Breast epithelium (tissue), 4 donors: ENCODE measurements at regions not wholly inside any gene's neighbourhood (a gene's known extent, or its start where the extent isn't known, plus 50 kb on each side); places are given as distances from the start of the nearest gene placed in this dataset.
A peak's percentile ranks its signal among the peaks of the same experiment; 100 is the strongest.

ENCODE experiments used
- DNase-seq, 2 donors: peaks; one replicate each; pipeline ENCODE4 v3.0.0-alpha.2; 2019; ENCODE audit warnings: low spot score in 2 of 2
- H3K27ac ChIP-seq, 2 donors: fragments of 200-600 bp; sonication (generic) in 1 of 2; one replicate each; pipeline ENCODE4 v1.5.1; 2016 to 2019; ENCODE audit warnings: mild to moderate bottlenecking in 1 of 2
- H3K27me3 ChIP-seq, 2 donors: fragments of 200-600 bp; sonication (generic) in 1 of 2; one replicate each; pipeline versions ENCODE4 v1.5.1 to v1.6.0; 2017 to 2019; ENCODE audit warnings: control low read depth in 1 of 2, mild to moderate bottlenecking in 1 of 2
- H3K36me3 ChIP-seq: fragments of 200-600 bp; one replicate; pipeline ENCODE4 v1.5.1; 2019
- H3K4me1 ChIP-seq, 2 donors: fragments of 200-600 bp; sonication (generic); one replicate each; pipeline ENCODE4 v1.5.1; 2016 to 2019; ENCODE audit warnings: control low read depth in 1 of 2
- H3K4me3 ChIP-seq, 3 donors: fragments of 200-600 bp; sonication (generic); 1 replicate in 2 of 3; 2 replicates in 1 of 3; pipeline ENCODE4 v1.5.1; 2016 to 2019; ENCODE audit warnings: mild to moderate bottlenecking in 3 of 3, moderate library complexity in 2 of 3
- H3K9me3 ChIP-seq, 2 donors: fragments of 200-600 bp; sonication (generic) in 1 of 2; one replicate each; pipeline ENCODE4 v1.5.1; 2016 to 2019; ENCODE audit warnings: control low read depth in 1 of 2
- CTCF ChIP-seq, 3 donors: fragments of 450-650 bp; IDR thresholded peaks; one replicate each; pipeline ENCODE4 v1.5.1; 2016 to 2017; ENCODE audit warnings: antibody characterized with exemption in 3 of 3, mild to moderate bottlenecking in 3 of 3, moderate library complexity in 3 of 3
- POLR2A ChIP-seq: fragments of 450-650 bp; IDR thresholded peaks from one replicate; pipeline ENCODE4 v1.6.1; 2016; ENCODE audit warnings: antibody characterized with exemption, mild to moderate bottlenecking, moderate library complexity
- POLR2AphosphoS5 ChIP-seq, 3 donors: sonication (generic); formaldehyde crosslinking; IDR thresholded peaks; one replicate each; pipeline ENCODE4 v1.6.1; 2017; ENCODE audit warnings: antibody characterized with exemption in 3 of 3
- intact Hi-C: fragments of 100-400 bp; cut with DNase I; formaldehyde crosslinking; loops from one replicate; pipeline ENCODE4 v1.15.1; 2023; ENCODE audit warnings: low total_unique reads

- intact Hi-C loops = no loop called here
- no peaks in the 10 kb centered on the region for H3K9me3 ChIP-seq
- no peaks in the 10 kb centered on the region for H3K36me3 ChIP-seq
- no peak for TF ChIP-seq POLR2A
- H3K4me3 ChIP-seq = no peak overlapping the region
- DNase-seq = no peak
- no peaks in the 10 kb centered on the region for H3K4me1 ChIP-seq
- H3K27me3 ChIP-seq = no peaks in the 10 kb centered on the region
- H3K27ac ChIP-seq = no peak overlapping the region
Measured at GRCh38 chr3:106823701-106824100, 553.5 kb upstream of the CCDC54 start.

GRCh38 chr3:106824856-106825255 is 552.4 kb upstream of the CCDC54 start:
- H3K27ac ChIP-seq = no peak overlapping the region
- no peaks in the 10 kb centered on the region for H3K27me3 ChIP-seq
- no peaks in the 10 kb centered on the region for H3K4me1 ChIP-seq
- no peaks in the 10 kb centered on the region for H3K36me3 ChIP-seq
- H3K4me3 ChIP-seq = no peak overlapping the region
- no peaks in the 10 kb centered on the region for H3K9me3 ChIP-seq
- no peak for DNase-seq
- intact Hi-C loops = no loop called here
- TF ChIP-seq POLR2AphosphoS5 (IDR thresholded peaks at IDR 0.05) = no peak
- TF ChIP-seq CTCF (IDR thresholded peaks at IDR 0.05) = peak in 1 of 3 donors; percentile 17

DNA sequence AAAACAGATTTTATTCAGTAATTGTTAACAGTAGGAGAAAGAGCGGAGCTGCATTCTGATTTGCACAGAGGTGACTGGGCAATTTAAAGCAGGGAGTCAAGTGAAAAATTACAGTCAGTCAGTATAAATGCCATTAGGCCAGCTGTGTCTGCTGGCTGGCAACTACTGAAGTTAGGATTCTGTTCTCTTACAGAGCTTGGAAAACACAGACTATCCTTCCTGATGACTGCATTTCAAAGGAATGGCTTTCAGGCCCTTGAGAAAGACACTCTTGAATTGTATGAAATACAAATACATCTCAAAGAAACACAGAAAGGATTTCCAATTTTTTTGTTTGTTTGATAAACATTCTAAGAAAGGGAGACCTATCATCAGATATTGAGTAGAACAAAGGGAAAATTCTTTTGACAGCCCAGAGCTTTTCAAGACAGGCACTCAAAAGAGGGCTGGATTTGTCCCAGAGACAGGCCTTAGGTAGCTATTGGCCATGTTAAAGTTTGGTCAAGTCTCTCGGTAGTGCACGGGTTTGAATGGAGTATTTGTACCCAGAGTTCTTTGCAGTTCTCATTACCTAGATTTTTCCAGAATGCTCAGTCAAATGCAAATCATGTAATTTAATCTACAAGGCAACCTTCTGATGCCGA is 551.2 kb upstream of the CCDC54 start:
- H3K27ac ChIP-seq = no peak overlapping the region
- no peaks in the 10 kb centered on the region for H3K27me3 ChIP-seq
- DNase-seq = no peak
- no peaks in the 10 kb centered on the region for H3K4me1 ChIP-seq
- no peaks in the 10 kb centered on the region for H3K36me3 ChIP-seq
- no peak for TF ChIP-seq POLR2AphosphoS5 (IDR thresholded peaks at IDR 0.05)
- no peak for TF ChIP-seq POLR2A
- no peak for TF ChIP-seq CTCF (IDR thresholded peaks at IDR 0.05)
- no peaks in the 10 kb centered on the region for H3K9me3 ChIP-seq
- H3K4me3 ChIP-seq = no peak overlapping the region
- intact Hi-C loops = no loop called here

DNA sequence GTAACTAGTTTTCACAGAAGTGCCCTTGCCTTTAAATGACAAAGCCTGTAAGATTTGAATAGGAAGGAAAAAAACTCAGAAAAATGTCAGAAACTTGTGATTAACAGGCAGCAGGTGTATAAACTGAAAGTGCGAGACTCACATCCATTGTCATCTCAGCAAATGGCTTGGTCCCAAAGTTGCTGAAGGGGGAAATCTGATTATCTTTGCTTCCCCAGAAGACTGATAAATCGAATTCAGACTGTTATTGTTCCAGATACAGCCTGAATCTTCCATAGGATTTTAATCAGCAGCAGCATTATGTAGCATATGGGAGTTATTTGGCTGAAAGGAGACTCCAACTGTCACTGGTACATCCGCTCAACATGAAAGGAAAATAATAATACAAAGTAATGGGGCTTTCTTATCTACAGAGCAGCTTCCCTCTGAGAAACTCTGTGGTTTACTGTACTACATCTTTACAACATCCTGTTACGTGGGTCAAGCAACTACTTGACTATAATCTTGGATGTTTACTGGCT is 550.4 kb upstream of the CCDC54 start:
- H3K27me3 ChIP-seq = no peaks in the 10 kb centered on the region
- intact Hi-C loops = no loop called here
- H3K4me1 ChIP-seq = no peaks in the 10 kb centered on the region
- no peak for DNase-seq
- H3K27ac ChIP-seq = no peak overlapping the region
- H3K9me3 ChIP-seq = no peaks in the 10 kb centered on the region
- H3K36me3 ChIP-seq = no peaks in the 10 kb centered on the region
- TF ChIP-seq CTCF (IDR thresholded peaks at IDR 0.05) (no peak), POLR2AphosphoS5 (IDR thresholded peaks at IDR 0.05) (no peak), POLR2A (no peak)
- H3K4me3 ChIP-seq = no peak overlapping the region

- Histone ChIP-seq H3K4me3 (no peak overlapping the region), H3K27ac (no peak overlapping the region), H3K4me1 (no peaks in the 10 kb centered on the region), H3K27me3 (no peaks in the 10 kb centered on the region), H3K9me3 (no peaks in the 10 kb centered on the region), H3K36me3 (no peaks in the 10 kb centered on the region)
- intact Hi-C loops = no loop called here
- TF ChIP-seq POLR2A (no peak), CTCF (IDR thresholded peaks at IDR 0.05) (no peak), POLR2AphosphoS5 (IDR thresholded peaks at IDR 0.05) (no peak)
- no peak for DNase-seq
Measured at GRCh38 chr3:106827515-106828213, 549.6 kb upstream of the CCDC54 start.
